WTC11 (cell line): ENCODE measurements at regions not wholly inside any gene's neighbourhood (a gene's known extent, or its start where the extent isn't known, plus 50 kb on each side); places are given as distances from the start of the nearest gene placed in this dataset.

Experiments used
- ATAC-seq: fragments of 200-7000 bp; cut with Tn5 transposase; 2 replicates; pipeline ENCODE4 v1.10.0; 2021; ENCODE audit warnings: mild to moderate bottlenecking, moderate library complexity
- CTCF ChIA-PET: fragments of 300-600 bp; sonication (Branson Sonifier 250); formaldehyde crosslinking; loops from one replicate; lab custom pipeline; 2021; ENCODE audit warnings: antibody characterized with exemption; lab: Charles Lee
- POLR2A ChIA-PET: fragments of 350-600 bp; sonication (Branson Sonifier 250); formaldehyde crosslinking; loops from one replicate; lab custom pipeline; 2021; ENCODE audit warnings: antibody characterized with exemption; lab: Charles Lee
- DNase-seq: peaks from one replicate; pipeline ENCODE4 v3.0.0; 2021; ENCODE audit warnings: low spot score
- H3K27ac Mint-ChIP-seq: 2 replicates; pipeline ENCODE4 v1.8.0; 2021; ENCODE audit warnings: mixed read lengths
- H3K27me3 Mint-ChIP-seq: 2 replicates; pipeline ENCODE4 v1.8.0; 2021; ENCODE audit warnings: low read depth, mild to moderate bottlenecking, moderate library complexity, mixed read lengths
- H3K36me3 Mint-ChIP-seq: 2 replicates; pipeline ENCODE4 v1.8.0; 2021; ENCODE audit warnings: mixed read lengths
- H3K4me1 Mint-ChIP-seq: 2 replicates; pipeline ENCODE4 v1.8.0; 2022; ENCODE audit warnings: mixed read lengths
- H3K4me3 Mint-ChIP-seq: 2 replicates; pipeline ENCODE4 v1.8.0; 2021; ENCODE audit warnings: mild to moderate bottlenecking, moderate library complexity, mixed read lengths
- H3K9me3 Mint-ChIP-seq: 2 replicates; pipeline ENCODE4 v1.8.0; 2021; ENCODE audit warnings: mixed read lengths
- EMX1 ChIP-seq: fragments of 250-450 bp; sonication (Bioruptor Pico); IDR thresholded peaks from 2 replicates; pipeline ENCODE4 v1.8.0; 2021; ENCODE audit warnings: mild to moderate bottlenecking
- ESRRA ChIP-seq: sonication (generic); formaldehyde crosslinking; IDR thresholded peaks from 2 replicates; pipeline ENCODE4 v1.8.1; 2022; ENCODE audit warnings: mild to moderate bottlenecking, missing genetic modification reagents, borderline replicate concordance
- IRF2 ChIP-seq: sonication (generic); formaldehyde crosslinking; IDR thresholded peaks from 2 replicates; pipeline ENCODE4 v1.8.0; 2022; ENCODE audit warnings: low read depth, missing genetic modification reagents, borderline replicate concordance
- JAZF1 ChIP-seq: fragments of 250-450 bp; sonication (Bioruptor Pico); IDR thresholded peaks from 2 replicates; pipeline ENCODE4 v1.9.0; 2021; ENCODE audit warnings: moderate library complexity, mild to moderate bottlenecking, inconsistent platforms
- JUN ChIP-seq: sonication (generic); formaldehyde crosslinking; IDR thresholded peaks from 2 replicates; pipeline ENCODE4 v1.8.0; 2023; ENCODE audit warnings: mild to moderate bottlenecking, missing genetic modification reagents
- MXD4 ChIP-seq: fragments of 250-450 bp; sonication (Bioruptor Pico); IDR thresholded peaks from 2 replicates; pipeline ENCODE4 v1.8.0; 2021; ENCODE audit warnings: mild to moderate bottlenecking, moderate library complexity, borderline replicate concordance
- PRDM15 ChIP-seq: sonication (generic); formaldehyde crosslinking; IDR thresholded peaks from 2 replicates; pipeline ENCODE4 v1.8.0; 2022; ENCODE audit warnings: missing genetic modification reagents
- SMAD3 ChIP-seq: sonication (generic); formaldehyde crosslinking; IDR thresholded peaks from 2 replicates; pipeline ENCODE4 v1.8.0; 2022; ENCODE audit warnings: missing genetic modification reagents, mild to moderate bottlenecking, borderline replicate concordance
- SMAD4 ChIP-seq: sonication (generic); formaldehyde crosslinking; IDR thresholded peaks from 2 replicates; pipeline ENCODE4 v1.8.0; 2022; ENCODE audit warnings: mild to moderate bottlenecking, missing genetic modification reagents
- SP1 ChIP-seq: sonication (generic); formaldehyde crosslinking; conservative IDR thresholded peaks from 2 replicates; pipeline ENCODE4 v1.8.1; 2022; ENCODE audit warnings: missing genetic modification reagents
- TEAD1 ChIP-seq: sonication (generic); formaldehyde crosslinking; IDR thresholded peaks from 2 replicates; pipeline ENCODE4 v1.8.0; 2022; ENCODE audit warnings: mild to moderate bottlenecking, missing genetic modification reagents
- ZNF138 ChIP-seq: sonication (generic); formaldehyde crosslinking; conservative IDR thresholded peaks from 2 replicates; pipeline ENCODE4 v1.8.1; 2022; ENCODE audit warnings: mild to moderate bottlenecking, moderate library complexity, missing genetic modification reagents
- ZNF263 ChIP-seq: sonication (generic); formaldehyde crosslinking; IDR thresholded peaks from 2 replicates; pipeline ENCODE4 v1.8.1; 2022; ENCODE audit warnings: low read depth, mild to moderate bottlenecking, moderate library complexity, missing genetic modification reagents
- ZNF396 ChIP-seq: fragments of 250-450 bp; sonication (Bioruptor Pico); IDR thresholded peaks from 2 replicates; pipeline ENCODE4 v1.8.0; 2021; ENCODE audit warnings: mild to moderate bottlenecking, moderate library complexity, borderline replicate concordance
- TF ChIP-seq, protein P1 (sequence below): sonication (generic); formaldehyde crosslinking; IDR thresholded peaks from 2 replicates; pipeline ENCODE4 v1.8.1; 2023; ENCODE audit warnings: mild to moderate bottlenecking, missing genetic modification reagents, moderate library complexity
- TF ChIP-seq, protein P2 (sequence below): sonication (generic); formaldehyde crosslinking; IDR thresholded peaks from 2 replicates; pipeline ENCODE4 v1.8.1; 2023; ENCODE audit warnings: mild to moderate bottlenecking, missing genetic modification reagents
- TF ChIP-seq, protein P3 (sequence below): fragments of 250-450 bp; sonication (Bioruptor Pico); IDR thresholded peaks from 2 replicates; pipeline ENCODE4 v1.8.0; 2021; ENCODE audit warnings: mild to moderate bottlenecking
- TF ChIP-seq, protein P4 (sequence below): sonication (generic); formaldehyde crosslinking; IDR thresholded peaks from 2 replicates; pipeline ENCODE4 v1.8.0; 2022; ENCODE audit warnings: mild to moderate bottlenecking, missing genetic modification reagents
- TF ChIP-seq, protein P5 (sequence below): sonication (generic); formaldehyde crosslinking; IDR thresholded peaks from 2 replicates; pipeline ENCODE4 v1.8.0; 2023; ENCODE audit warnings: missing genetic modification reagents
- TF ChIP-seq, protein P6 (sequence below): sonication (generic); formaldehyde crosslinking; IDR thresholded peaks from 2 replicates; pipeline ENCODE4 v1.8.0; 2023; ENCODE audit warnings: mild to moderate bottlenecking, missing genetic modification reagents

GRCh38 chr7:41428381-41428780, 274.5 kb downstream of the INHBA start:
- Mint-ChIP-seq H3K27ac (no peak overlapping the region), H3K4me1 (no peaks in the 10 kb centered on the region), H3K27me3 (no peaks in the 10 kb centered on the region), H3K4me3 (no peak overlapping the region), H3K36me3 (no peaks in the 10 kb centered on the region), H3K9me3 (peaks cover 14% of the 10 kb centered on the region)
- ATAC-seq: no peak
- no peak for DNase-seq
- CTCF ChIA-PET: no interaction called here
- POLR2A ChIA-PET: interaction anchor here (0.6 kb wide), 1 partner anchor 461 kb away, joined by 3 read pairs; no protein-coding TSS in a partner anchor
- TF ChIP-seq, protein P1, sequence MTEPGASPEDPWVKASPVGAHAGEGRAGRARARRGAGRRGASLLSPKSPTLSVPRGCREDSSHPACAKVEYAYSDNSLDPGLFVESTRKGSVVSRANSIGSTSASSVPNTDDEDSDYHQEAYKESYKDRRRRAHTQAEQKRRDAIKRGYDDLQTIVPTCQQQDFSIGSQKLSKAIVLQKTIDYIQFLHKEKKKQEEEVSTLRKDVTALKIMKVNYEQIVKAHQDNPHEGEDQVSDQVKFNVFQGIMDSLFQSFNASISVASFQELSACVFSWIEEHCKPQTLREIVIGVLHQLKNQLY (CRISPR knock-in tag): no peak
- TF ChIP-seq ZNF396 (CRISPR knock-in tag) (no peak), SMAD4 (CRISPR knock-in tag) (no peak), ZNF263 (CRISPR knock-in tag) (no peak), MXD4 (no peak), EMX1 (no peak), ESRRA (no peak)
- TF ChIP-seq, protein P2, sequence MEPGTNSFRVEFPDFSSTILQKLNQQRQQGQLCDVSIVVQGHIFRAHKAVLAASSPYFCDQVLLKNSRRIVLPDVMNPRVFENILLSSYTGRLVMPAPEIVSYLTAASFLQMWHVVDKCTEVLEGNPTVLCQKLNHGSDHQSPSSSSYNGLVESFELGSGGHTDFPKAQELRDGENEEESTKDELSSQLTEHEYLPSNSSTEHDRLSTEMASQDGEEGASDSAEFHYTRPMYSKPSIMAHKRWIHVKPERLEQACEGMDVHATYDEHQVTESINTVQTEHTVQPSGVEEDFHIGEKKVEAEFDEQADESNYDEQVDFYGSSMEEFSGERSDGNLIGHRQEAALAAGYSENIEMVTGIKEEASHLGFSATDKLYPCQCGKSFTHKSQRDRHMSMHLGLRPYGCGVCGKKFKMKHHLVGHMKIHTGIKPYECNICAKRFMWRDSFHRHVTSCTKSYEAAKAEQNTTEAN (CRISPR knock-in tag): no peak

GRCh38 chr7:41425926-41426325, 277.0 kb downstream of the INHBA start:
- DNase-seq (no peak), ATAC-seq (no peak)
- no peak for TF ChIP-seq SMAD3 (CRISPR knock-in tag)
- Mint-ChIP-seq H3K4me3 (no peak overlapping the region), H3K36me3 (no peaks in the 10 kb centered on the region), H3K27ac (no peak overlapping the region), H3K4me1 (no peaks in the 10 kb centered on the region), H3K27me3 (no peaks in the 10 kb centered on the region), H3K9me3 (peaks cover 9% of the 10 kb centered on the region)
- POLR2A ChIA-PET: no interaction called here
- CTCF ChIA-PET: interaction anchor here (1.1 kb wide), 1 partner anchor 279 kb away, joined by 3 read pairs; no protein-coding TSS in a partner anchor

- ChIA-PET CTCF (no interaction called here), POLR2A (no interaction called here)
- H3K27me3 Mint-ChIP-seq: no peaks in the 10 kb centered on the region
- no peaks in the 10 kb centered on the region for H3K9me3 Mint-ChIP-seq
- no peak for DNase-seq
- H3K4me3 Mint-ChIP-seq: no peak overlapping the region
- H3K4me1 Mint-ChIP-seq: peaks cover 9% of the 10 kb centered on the region
- ATAC-seq: no peak
- no peaks in the 10 kb centered on the region for H3K36me3 Mint-ChIP-seq
- H3K27ac Mint-ChIP-seq: no peak overlapping the region
- TF ChIP-seq, protein P3, sequence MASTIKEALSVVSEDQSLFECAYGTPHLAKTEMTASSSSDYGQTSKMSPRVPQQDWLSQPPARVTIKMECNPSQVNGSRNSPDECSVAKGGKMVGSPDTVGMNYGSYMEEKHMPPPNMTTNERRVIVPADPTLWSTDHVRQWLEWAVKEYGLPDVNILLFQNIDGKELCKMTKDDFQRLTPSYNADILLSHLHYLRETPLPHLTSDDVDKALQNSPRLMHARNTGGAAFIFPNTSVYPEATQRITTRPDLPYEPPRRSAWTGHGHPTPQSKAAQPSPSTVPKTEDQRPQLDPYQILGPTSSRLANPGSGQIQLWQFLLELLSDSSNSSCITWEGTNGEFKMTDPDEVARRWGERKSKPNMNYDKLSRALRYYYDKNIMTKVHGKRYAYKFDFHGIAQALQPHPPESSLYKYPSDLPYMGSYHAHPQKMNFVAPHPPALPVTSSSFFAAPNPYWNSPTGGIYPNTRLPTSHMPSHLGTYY (CRISPR knock-in tag): no peak
- TF ChIP-seq, protein P4, sequence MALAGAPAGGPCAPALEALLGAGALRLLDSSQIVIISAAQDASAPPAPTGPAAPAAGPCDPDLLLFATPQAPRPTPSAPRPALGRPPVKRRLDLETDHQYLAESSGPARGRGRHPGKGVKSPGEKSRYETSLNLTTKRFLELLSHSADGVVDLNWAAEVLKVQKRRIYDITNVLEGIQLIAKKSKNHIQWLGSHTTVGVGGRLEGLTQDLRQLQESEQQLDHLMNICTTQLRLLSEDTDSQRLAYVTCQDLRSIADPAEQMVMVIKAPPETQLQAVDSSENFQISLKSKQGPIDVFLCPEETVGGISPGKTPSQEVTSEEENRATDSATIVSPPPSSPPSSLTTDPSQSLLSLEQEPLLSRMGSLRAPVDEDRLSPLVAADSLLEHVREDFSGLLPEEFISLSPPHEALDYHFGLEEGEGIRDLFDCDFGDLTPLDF (CRISPR knock-in tag): no peak
- TF ChIP-seq TEAD1: no peak
- no peak for TF ChIP-seq JUN (CRISPR knock-in tag)
- TF ChIP-seq ZNF396 (CRISPR knock-in tag): no peak
- TF ChIP-seq, protein P5, sequence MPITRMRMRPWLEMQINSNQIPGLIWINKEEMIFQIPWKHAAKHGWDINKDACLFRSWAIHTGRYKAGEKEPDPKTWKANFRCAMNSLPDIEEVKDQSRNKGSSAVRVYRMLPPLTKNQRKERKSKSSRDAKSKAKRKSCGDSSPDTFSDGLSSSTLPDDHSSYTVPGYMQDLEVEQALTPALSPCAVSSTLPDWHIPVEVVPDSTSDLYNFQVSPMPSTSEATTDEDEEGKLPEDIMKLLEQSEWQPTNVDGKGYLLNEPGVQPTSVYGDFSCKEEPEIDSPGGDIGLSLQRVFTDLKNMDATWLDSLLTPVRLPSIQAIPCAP (CRISPR knock-in tag): no peak
- TF ChIP-seq, protein P6, sequence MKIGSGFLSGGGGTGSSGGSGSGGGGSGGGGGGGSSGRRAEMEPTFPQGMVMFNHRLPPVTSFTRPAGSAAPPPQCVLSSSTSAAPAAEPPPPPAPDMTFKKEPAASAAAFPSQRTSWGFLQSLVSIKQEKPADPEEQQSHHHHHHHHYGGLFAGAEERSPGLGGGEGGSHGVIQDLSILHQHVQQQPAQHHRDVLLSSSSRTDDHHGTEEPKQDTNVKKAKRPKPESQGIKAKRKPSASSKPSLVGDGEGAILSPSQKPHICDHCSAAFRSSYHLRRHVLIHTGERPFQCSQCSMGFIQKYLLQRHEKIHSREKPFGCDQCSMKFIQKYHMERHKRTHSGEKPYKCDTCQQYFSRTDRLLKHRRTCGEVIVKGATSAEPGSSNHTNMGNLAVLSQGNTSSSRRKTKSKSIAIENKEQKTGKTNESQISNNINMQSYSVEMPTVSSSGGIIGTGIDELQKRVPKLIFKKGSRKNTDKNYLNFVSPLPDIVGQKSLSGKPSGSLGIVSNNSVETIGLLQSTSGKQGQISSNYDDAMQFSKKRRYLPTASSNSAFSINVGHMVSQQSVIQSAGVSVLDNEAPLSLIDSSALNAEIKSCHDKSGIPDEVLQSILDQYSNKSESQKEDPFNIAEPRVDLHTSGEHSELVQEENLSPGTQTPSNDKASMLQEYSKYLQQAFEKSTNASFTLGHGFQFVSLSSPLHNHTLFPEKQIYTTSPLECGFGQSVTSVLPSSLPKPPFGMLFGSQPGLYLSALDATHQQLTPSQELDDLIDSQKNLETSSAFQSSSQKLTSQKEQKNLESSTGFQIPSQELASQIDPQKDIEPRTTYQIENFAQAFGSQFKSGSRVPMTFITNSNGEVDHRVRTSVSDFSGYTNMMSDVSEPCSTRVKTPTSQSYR: no peak
- no peak for TF ChIP-seq ZNF138
- TF ChIP-seq, protein P2 (CRISPR knock-in tag): no peak
- no peak for TF ChIP-seq IRF2 (CRISPR knock-in tag)
- TF ChIP-seq SP1 (CRISPR knock-in tag): no peak
- TF ChIP-seq JAZF1 (CRISPR knock-in tag): no peak
- TF ChIP-seq PRDM15 (CRISPR knock-in tag): no peak
Observed at GRCh38 chr7:41421056-41421455, 281.8 kb downstream of the INHBA start.
